ENCODE measurements at regions not wholly inside any gene's neighbourhood (a gene's known extent, or its start where the extent isn't known, plus 50 kb on each side); places are given as distances from the start of the nearest gene placed in this dataset.

DNA sequence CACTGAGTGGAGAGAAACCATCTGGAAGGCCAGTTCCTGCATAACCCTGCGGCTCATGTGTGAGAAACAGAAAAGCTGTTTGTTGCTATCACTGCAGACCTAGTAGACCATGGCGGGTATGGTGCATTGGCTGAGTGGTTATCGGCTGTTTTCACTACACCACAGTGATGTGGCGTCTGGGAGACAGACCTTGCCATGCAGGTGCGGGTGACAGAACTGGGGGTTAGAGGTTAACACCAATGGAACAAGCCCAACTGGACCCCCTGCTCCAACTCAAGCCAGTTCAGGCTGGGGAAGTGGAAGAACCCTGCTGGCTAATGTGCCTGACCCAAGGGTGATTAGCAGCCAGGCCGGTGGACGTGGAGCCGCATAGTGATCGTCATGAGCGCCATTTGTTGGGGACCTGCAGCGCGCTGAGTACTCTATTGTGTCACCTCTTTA is 91.9 kb downstream of the IRF8 start:
- no peak for DNase-seq (ENCODE audit: low read depth)

DNA sequence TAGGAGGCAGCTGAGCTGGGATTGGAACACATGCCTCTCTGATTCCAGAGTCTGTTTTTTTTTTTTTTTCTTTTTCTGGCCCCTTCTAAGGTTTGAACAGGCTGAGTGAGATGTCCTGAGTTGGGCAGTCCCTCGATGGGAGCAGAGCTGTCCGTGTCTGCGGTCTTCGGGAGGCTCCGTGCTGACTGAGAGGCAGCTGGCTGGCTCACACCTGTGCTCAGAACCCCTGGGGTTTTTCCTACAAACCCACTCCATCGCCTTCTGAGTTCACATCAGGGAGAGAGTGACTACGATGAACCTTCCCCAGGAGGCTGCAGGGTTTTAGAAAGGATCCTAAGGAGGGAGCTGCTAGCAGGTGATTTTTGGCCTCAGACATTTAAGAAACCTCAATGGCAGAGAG is 92.5 kb downstream of the IRF8 start:
- no peak for DNase-seq (ENCODE audit: low read depth)

- DNase-seq (ENCODE audit: low read depth), result no peak
Observed at GRCh38 chr16:85991856-85992255, 92.9 kb downstream of the IRF8 start.

GRCh38 chr16:85992359-85992758 is 93.4 kb downstream of the IRF8 start:
- no peak for DNase-seq (ENCODE audit: low read depth)

DNA sequence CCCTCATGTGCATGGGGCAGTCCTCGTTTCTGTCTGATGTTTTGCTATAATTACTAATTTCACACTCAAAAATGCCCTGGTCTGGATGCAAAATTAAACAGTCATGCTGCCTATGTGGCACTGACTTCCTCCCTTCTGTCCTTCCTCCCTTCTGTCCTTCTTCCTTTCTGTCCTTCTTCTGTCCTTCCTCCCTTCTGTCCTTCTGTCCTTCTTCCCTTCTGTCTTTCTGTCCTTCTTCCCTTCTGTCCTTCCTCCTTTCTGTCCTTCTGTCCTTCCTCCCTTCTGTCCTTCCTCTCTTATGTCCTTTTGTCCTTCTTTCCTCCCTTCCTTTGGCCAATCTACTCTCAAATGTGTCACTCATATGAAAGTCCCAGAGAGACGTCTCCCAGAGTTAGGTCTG is 93.8 kb downstream of the IRF8 start:
- DNase-seq (ENCODE audit: low read depth), result no peak

DNA sequence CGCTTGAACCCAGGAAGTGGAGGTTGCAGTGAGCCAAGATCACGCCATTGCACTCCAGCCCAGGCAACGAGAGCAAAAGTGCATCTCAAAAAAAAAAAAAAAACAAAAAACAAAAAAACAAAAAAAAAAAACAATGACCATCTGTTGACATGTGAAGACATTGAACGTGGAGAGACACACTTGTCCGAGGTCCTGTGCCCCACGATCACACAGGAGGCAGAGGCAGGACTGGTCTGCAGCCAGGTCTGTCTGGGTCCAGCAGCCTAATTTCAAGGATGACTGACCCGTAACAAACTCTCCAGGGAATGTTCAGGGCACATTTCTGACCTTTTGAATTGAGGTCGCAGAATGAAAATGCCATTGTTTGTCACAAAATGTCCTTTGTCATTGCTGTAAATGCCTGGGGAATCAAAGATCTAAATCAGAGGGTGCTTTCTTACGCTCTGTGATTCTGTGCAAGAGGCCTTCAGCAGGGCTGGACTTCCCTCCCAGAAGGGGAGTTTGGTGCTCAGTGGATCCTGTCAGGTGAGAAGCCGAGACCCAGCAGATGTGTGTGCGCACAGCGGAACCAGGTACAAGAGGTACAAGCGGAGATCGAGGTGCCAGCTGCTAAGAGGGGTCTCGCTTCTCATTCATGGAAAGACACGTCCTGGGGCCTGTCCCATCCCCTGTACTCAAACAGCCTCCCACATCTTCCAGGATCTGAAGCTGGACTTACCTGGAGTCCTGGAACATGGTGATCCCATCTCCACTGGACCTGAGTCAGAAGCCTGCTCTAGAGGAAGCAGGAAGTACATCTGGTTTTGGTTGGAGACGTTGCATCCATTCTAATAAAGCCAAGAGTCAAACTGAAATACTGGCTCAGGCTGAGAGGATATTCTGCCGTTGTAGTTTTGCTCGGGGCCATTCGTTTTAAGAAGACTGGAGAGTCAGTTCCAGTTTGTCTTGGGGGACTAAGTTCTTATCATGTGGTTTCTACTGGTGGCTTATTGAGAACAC is 95.8 kb downstream of the IRF8 start:
- no peak for DNase-seq (ENCODE audit: low read depth)

DNA sequence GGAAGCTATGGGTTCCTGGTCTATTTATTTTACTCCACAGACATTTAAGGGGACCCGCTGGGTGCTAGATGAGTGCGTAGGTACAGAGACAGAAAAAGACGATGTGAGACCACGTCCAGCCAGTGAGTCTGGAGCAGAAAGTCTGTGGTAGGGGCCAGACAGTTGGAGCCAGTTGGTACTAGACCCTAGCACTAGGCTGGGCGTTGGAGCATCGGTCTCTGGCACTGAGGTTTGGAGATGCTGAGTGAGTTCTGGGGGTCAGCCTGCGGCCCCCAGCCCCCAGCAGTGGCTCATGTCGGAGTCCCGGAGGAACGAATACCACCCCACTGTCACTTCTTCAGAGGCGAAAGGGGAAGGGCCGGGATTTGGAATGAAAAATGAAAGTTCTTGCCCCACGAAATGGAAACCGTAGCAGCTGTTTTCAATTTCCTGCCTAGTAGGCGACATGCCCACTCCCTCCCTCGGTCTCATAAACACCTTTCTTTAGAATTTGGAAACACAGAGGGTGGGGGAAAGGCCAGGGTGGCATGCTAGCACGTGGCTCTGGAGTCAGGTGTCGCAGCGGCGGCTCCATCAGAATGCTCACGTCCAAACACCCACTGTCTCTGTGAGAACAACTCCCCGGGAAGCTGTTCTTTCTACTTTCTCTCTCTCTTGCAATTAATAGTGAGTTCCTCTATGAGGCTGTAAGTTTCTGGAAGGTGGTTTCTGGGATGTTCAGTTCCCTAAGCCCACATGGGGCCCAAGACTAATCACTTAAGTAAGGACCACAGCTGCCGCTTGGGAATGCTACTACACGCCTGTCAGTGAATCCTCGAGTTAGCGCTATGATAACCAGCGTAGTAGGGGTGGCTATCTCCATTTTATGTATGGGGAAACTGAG is 96.8 kb downstream of the IRF8 start:
- no peak for DNase-seq (ENCODE audit: low read depth)

GRCh38 chr16:85996843-85997242 is 97.9 kb downstream of the IRF8 start:
- DNase-seq (ENCODE audit: low read depth), result no peak

- no peak for DNase-seq (ENCODE audit: low read depth)
Observed at GRCh38 chr16:85998171-85998867, 99.4 kb downstream of the IRF8 start.

DNA sequence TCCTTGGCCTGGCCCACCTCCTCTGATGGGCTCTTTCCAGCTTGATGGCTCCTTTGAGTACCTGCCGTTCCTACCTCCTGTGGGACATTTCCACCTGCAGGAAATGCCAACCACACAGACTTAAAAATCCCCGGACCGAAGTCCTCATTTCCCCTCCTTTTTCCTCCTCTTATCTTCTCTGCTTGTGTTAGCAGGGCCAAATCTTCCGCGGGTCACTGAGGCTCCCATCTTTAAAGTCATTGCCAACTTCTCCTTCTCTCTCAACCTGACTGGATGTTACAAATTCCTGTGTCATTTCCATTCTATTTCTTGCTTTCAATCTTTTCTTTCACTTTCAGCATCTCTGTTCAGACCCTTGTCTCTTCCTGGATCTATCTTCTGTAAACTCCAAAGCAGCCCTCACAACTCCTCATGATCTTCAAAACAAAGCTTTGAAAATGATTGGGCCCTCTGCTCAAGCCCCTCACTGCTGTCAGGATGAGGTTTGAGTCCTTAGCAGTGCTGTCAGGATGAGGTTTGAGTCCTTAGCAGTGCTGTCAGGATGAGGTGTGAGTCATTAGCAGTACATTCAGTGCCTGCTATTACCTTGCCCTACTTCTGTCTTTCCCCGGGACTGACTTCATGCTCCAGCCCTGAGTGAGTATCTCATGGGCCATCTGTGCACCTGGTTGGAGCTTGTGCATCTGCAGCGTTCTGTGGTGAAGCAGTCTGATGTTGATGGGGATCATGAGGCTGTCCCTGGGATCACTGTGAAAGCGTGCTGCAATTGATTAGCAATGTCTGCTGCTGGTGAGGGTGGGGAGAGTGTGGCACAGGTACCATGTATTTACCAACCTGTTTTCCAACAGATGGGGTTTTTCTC is 100.1 kb downstream of the IRF8 start:
- DNase-seq (ENCODE audit: low read depth), result no peak

DNA sequence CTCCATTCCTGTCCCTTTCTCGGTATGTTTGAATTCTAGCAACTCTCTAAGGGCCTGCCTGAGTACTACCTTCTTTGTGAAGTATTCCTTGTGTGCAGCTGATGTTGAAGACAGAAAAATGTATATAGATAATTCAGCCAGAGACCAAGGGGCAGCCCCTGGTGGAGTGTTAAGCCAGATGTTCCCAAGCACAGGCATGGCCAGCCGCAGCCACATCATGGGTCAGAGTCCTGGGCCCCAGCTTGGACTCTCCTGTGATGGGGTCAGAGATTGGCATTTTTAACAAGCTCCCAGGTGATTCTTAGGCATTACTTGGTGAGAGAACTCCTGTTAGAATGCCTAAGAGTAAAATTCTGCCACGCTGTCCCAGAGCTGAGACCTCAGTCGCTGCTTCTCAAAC is 100.8 kb downstream of the IRF8 start:
- DNase-seq (ENCODE audit: low read depth), result no peak

GRCh38 chr16:86002178-86002900 is 103.4 kb downstream of the IRF8 start:
- no peak for DNase-seq (ENCODE audit: low read depth)

DNA sequence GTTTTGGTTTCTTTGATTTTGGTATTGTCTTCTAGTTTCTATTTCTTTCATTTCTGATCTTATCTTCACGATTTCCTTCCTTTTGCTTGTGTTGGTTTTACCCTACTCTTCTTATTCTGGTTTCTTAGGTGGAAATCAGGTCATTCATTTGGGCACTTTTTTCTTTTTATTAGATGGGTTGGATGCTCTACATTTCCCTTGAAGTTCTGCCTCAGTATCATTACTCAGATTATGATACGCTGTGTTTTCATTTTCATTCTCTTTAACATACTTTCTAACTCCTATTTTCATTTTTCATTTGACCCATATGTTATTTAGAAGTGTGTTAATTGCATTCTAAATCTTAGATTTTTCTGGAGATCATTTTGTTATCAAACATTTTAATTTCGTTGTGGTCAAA is 108.6 kb downstream of the IRF8 start:
- no peak for DNase-seq (ENCODE audit: low read depth)

- DNase-seq (ENCODE audit: low read depth), result no peak
Observed at GRCh38 chr16:86010680-86011141, 111.7 kb downstream of the IRF8 start.

- DNase-seq (ENCODE audit: low read depth), result no peak
Observed at GRCh38 chr16:86011532-86011931, 112.6 kb downstream of the IRF8 start.

DNA sequence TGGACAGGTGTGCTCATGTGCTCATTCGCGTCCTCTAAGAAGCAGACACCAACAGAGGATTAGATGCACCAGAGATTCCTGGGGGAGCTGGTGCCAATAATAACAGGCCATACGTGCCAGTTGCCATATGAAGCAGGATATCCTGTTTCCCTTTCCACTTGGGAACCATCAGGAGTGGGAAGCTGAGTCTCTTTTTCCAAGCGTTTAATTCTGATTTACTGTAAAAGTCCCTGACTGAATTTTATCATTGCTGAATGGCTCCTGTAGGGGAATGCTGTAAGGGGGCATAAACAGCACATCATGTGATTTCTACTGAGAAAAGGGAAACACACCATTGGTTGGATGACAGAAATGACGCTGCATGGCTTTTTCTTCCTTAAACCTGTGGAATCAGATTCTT is 113.3 kb downstream of the IRF8 start:
- no peak for DNase-seq (ENCODE audit: low read depth)

DNA sequence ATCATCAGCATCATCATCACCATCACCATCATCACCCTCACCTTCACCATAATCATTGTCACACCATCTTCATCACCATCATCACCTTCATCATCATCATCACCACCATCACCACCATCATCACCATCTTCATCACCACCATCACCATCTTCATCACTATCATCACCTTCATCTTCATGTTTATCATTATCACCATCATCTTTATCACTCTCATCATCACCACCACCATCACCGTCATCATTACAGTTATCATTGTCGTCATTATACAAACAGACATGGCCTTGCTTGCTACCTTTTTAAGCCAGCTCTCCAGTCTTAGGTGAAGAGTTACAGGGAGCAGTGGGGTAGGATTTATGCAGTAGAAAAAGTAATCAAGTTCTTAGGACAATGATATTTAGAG is 114.9 kb downstream of the IRF8 start:
- no peak for DNase-seq (ENCODE audit: low read depth)

DNA sequence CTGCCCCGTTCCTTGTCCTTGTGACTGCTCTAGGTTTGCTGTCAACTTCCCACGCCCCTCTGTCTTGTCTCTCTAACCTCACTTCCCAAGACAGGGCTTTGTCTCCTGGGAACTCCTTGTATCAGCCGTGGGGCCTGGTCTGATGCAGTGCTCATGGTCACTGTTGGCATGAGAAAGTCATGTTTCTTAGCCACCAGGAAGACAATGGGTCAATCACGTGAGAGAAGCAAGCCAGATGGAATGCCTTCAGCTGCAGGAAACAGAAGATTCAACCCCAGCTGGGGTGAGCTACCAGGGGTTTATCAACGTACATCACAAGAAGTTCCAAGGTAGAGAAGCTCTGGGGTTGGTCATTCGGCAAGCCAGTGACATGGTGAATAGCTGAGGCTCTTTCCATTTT is 116.6 kb downstream of the IRF8 start:
- no peak for DNase-seq (ENCODE audit: low read depth)

- no peak for DNase-seq (ENCODE audit: low read depth)
Observed at GRCh38 chr16:86016201-86016965, 117.4 kb downstream of the IRF8 start.

DNA sequence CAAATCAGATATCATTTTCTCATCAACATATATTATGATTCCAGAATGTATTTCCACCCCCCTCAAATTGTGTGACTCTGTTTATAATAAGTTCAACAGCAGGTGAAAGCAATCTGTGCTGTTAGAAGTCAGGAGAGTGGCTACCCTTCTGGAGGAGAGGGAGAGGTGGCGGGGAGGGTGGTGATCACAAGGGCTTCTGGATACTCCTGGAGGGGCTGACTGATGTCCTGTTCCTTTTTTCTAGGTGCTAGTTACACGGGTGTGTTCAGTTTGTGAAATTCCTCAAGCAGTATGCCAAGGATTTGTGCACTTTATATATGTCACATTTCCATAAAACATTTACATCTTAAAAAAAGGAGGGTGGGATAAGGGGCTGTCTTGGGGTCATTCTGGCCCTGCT is 119.1 kb downstream of the IRF8 start:
- no peak for DNase-seq (ENCODE audit: low read depth)

Measured in activated gamma-delta T cell treated with anti-CD3 and anti-CD28 coated beads, Interleukin-2, amount 50 U/mL, for 16 hours (primary cell).